Putamen (tissue), 1 donor: ENCODE measurements at regions not wholly inside any gene's neighbourhood (a gene's known extent, or its start where the extent isn't known, plus 50 kb on each side); places are given as distances from the start of the nearest gene placed in this dataset.

ENCODE experiments used
- DNase-seq: peaks from one replicate; pipeline ENCODE4 v3.0.0-alpha.2; 2016; ENCODE audit warnings: low spot score

GRCh38 chr1:56222914-56223540, 356.3 kb downstream of the PLPP3 start:
- peak; percentile 63 for DNase-seq

DNA sequence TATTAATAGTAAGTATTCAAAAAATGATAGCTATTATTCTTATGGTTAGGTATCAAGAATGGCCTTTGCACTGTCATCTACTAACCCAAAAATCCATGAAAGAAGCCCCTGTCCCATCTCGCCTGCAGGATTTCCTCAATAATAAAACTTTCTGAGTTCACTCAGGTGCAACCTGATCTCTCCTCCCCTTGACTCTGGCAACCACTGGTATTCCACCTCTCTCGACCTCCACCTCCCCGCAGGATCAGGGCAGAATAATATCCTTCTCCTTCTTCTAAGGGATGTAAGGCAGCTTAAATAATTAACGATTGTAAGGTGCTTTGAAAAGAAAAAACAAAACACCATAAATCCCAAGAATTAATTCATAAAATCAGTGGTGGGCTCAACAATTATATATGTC, 359.3 kb downstream of the PLPP3 start:
- DNase-seq, result no peak

- no peak for DNase-seq
These were observed 361.3 kb downstream of the PLPP3 start for GRCh38 chr1:56218023-56218422.

GRCh38 chr1:56216218-56216617, 363.1 kb downstream of the PLPP3 start:
- no peak for DNase-seq

DNA sequence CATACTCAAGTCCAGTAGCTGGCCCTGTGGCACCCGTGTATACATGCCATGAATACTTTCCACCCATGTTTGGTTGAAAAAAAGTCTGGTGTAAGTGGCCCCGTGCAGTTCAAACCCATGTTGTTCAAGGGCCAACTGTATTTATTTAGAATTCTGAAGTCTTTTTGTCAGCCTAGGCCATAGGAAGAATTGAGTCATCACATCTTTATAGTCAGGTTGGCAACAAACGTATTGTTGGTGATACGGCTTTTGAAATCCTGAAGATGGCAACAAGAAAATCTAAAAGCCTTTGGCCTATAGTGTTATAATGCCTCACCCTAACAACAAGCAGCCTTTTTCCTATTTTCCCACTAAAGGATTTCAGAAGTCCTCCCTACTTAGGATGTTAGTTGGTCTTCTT, 363.6 kb downstream of the PLPP3 start:
- no peak for DNase-seq

DNA sequence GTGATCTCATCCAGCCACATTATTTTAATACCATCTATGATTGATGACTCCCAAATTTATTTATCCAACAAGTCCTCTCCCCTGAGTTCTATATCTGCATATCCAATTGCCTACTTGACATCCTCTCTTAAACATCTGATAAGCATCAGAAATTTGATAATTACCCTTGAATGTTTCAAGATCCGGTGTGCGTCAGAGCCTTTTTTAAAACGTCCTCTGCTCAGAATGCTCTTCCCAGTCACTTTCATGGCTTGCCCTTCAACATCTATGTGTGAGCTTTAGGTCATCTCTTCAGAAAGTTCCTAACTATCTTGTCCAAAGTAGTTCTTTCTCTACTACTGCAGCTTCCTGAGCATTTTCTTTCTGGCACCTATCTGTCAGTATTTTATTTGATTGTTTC, 364.3 kb downstream of the PLPP3 start:
- no peak for DNase-seq

DNA sequence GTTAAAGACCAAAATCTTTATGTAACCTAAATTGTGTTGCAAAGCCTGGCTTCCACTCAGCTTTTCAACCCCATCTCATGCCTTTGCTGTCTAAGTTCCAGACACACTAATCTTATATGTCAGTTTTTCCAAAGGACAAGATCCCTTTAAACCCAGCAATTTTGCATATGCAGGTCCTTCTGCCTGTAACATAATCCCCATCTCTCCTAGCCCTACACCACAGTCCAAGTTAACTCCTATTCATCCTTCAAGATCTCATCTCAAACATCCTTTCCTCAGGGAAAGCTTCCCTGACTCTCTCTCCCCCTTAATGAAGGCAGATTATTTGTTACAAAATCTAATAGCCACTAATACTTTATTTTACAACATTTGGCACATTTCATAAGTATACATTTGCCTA, 366.3 kb downstream of the PLPP3 start:
- DNase-seq, result no peak

DNA sequence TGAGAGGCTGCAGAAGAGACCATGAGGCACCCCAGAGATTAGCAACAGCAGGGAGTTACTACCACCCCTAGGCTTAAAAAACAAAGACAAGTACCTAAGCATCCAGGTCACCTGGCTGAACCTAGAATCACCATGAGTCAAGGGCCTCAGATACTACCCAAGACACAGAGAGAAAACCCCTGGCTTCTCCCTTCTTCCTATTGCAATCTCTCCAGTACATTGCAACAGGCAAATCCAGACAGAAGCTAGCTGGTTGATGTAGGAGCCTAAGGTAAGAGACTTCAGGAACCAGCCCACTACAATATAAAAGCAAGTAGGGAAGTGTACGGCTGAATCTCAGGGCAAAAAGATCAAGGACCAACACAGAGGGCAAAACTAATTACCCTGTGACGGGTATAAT, 367.2 kb downstream of the PLPP3 start:
- DNase-seq, result no peak

- DNase-seq, result no peak
These were observed 373.0 kb downstream of the PLPP3 start for GRCh38 chr1:56206391-56206790.

DNA sequence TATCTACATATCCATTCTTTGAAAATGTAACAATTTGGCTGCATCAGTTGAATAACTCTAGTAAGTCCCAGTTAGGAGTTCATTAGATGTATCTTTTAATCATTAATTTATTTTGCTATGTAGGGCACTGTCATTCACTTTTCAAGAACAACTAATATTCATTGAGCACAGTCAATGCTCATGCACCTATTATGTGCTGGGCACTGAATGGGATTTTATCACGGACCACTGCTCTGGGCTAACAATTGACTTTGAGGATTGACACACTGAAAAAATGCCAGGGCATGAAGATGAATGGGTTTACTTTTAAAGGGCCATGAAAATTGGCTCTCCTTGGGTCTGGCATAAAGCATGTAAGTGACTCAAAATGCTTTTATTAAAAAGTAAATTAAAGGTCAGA, 375.2 kb downstream of the PLPP3 start:
- no peak for DNase-seq

DNA sequence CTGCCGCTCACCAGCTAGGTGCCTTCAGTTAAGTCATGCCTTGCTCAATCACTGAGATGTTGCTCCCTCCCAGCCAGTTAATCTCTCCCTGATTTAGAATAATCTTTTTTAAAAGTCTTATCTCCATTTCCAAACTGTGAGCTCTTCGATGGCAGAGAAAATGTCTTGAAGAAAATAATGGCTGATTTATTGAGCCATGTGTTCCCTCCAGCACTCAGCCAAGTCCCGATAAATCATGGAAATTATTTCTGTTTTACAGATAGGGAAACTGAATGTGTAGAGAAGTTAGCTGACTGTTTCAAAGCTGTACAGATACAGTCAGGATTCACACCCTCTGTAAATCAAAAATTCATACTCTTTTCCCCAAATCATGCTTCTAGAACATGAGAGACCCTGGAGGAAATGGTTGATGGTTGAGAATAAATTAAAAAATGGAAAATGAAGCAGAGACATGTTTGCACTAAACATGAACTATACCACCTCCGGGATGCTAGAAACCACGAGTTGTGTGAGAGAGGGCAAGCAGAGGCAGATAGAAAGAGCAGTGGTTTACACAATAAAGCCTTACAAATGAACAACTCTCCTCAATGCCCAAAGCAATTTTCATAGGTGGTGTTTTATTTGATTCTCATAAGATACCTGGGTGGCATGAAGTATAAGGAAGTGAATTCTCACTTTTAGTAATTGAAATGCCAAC, 376.4 kb downstream of the PLPP3 start:
- no peak for DNase-seq

DNA sequence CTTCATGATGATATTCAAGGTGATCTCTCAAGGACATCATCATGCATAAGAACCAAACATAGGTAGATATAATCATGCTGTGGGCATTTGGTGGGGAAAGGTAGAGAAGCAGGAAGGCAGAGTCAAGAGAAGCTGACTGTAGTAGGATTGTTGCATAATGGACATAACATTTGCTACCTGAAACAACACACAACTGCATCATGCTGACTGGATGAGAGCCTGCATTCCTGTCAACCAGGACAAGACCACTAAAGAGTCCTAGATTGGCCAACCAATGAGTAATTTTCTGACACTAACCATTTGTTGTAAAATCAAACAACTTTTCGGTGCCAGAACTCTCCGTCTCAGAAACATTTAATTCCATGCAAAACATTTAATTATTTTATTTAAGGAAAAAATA, 377.2 kb downstream of the PLPP3 start:
- DNase-seq, result no peak

GRCh38 chr1:56200896-56201295, 378.5 kb downstream of the PLPP3 start:
- no peak for DNase-seq

- no peak for DNase-seq
These were observed 378.9 kb downstream of the PLPP3 start for GRCh38 chr1:56200442-56200841.

- DNase-seq, result no peak
These were observed 379.4 kb downstream of the PLPP3 start for GRCh38 chr1:56199956-56200355.

- no peak for DNase-seq
These were observed 380.3 kb downstream of the PLPP3 start for GRCh38 chr1:56199061-56199460.

- no peak for DNase-seq
These were observed 381.4 kb downstream of the PLPP3 start for GRCh38 chr1:56197946-56198345.

- no peak for DNase-seq
These were observed 382.5 kb downstream of the PLPP3 start for GRCh38 chr1:56196839-56197238.

- DNase-seq, result no peak
These were observed 384.6 kb downstream of the PLPP3 start for GRCh38 chr1:56194701-56195300.

DNA sequence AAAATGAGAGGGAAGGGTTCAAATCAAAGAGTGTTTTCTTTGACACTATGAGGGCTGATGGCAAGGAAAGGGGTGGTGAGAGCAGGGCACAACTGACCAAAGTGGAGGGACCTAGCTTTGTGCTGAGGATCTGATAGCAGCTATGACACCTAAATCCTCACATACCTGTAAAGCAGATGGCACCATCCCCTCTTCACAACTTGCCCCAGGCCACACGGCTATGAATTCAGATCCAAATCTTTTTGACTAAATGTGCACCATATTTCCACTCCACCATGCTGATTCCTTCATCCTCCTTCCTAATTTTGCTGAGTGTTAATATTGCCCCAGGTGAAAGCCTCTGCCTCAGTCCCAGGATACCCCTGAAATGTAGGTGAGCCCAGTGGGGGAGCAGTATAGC, 385.7 kb downstream of the PLPP3 start:
- no peak for DNase-seq

DNA sequence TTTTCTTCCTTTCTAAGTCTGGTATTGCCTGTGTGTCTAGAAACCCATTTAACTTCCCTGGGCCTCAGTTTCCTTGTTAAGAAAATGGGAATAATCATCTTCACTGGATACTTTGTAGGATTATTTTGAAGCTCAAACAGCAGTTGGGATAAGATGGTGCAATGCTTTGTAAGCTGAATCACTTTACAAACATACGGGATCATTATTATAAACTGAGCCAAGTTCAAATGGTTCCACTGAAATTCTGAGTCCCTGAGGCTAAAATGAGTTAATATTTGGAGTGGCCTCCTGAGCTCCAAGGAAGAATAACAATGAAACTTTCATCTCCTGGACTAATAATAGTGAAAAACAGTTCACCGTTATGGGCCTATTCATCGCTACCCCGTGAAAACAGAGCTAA, 388.0 kb downstream of the PLPP3 start:
- no peak for DNase-seq

- no peak for DNase-seq
These were observed 388.5 kb downstream of the PLPP3 start for GRCh38 chr1:56190806-56191365.
